ENCODE measurements at regions not wholly inside any gene's neighbourhood (a gene's known extent, or its start where the extent isn't known, plus 50 kb on each side); places are given as distances from the start of the nearest gene placed in this dataset.

DNA sequence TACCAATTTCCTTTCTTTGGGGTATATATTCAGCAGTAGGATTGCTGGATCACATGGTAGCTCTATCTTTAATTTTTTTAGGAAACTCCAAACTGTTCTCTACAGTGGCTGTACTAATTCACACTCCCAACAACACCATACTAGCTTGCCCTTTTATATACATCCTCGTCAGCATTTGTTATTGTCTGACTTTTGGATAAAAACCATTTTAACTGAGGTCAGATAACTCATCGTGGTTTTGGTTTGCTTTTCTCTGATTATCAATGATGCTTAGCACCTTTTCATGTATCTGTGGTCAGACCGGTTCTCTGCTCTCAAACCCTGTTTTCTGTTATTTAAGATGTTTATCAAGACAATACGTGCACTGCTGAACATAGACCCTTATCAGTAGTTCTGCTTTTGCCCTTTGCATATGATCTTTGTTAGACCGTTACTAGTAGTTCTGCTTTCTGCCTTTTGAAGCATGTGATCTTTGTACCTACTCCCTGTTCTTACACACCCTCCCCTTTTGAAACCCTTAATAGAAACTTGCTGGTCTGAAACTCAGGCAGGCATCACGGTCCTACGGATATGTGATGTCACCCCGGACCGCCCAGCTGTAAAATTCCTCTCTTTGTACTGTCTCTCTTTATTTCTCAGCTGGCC is 474.3 kb downstream of the RSL24D1 start:
- DNase-seq (ENCODE audit: low spot score), result no peak

DNA sequence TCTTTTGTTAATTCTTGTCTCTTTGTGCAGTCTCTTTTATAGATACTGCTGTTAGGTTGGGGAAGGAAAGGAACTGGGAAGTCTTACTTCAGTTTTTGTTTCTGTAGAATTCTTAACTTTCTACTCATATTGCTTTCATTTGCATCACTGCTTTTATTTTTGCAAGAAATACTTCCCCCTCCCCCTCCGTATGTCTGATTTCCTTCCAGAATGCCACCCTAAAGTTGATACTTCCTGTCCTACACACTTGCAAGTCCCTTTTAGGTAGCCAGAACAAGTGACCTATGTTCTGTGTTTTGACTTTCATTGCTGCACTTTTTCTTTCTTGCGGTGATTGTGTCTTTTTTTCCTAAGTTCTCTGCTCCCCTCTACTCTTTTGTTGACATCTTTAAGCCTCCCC is 477.4 kb downstream of the RSL24D1 start:
- no peak for DNase-seq (ENCODE audit: low spot score)

DNA sequence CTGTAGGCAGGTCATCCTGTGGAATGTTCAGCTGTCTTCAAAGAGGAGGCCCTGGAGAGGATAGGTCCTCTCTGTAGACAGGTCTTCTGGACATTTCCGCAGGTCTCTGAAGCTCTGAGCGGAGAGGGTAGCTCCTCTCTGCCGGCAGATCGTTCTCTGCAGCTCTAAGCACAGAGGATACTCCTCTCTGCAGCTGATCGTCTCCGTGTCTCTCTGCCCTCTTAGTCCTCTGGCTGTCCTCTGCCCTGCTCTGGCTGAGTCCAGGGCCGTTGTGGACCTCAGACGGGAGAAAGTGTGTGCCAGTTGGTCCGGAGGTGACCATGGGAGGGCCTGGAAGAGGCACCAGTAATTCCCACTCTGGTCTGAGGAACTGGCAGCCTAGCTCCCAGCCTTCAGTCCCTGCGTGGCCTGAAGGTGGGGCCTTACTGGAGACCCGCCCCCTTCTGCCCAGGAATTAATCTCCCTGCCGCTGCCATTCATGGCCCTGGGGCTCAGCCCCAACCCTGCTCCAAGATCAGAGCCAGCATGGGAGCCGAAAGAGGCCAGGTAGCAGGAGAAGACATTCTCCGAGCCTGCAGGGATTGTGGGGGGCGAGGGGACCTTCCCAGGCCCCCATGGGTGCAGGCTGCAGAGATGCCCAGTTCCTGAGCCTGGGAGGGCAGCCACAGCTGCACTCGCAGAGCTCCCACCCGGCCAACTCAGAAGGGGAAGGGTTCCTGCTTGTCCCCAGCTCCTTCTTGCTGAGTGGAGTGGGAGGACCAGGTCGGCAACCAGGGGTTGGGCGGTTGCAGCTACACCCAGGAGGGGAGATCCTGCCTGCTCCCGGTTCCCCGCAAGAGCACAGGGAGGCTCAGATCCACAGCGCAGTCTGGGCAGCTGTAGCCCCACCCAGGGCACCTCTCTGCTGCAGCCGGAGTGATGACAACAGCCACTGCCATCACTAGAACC is 488.7 kb downstream of the RSL24D1 start:
- DNase-seq (ENCODE audit: low spot score), result peak; percentile 14

DNA sequence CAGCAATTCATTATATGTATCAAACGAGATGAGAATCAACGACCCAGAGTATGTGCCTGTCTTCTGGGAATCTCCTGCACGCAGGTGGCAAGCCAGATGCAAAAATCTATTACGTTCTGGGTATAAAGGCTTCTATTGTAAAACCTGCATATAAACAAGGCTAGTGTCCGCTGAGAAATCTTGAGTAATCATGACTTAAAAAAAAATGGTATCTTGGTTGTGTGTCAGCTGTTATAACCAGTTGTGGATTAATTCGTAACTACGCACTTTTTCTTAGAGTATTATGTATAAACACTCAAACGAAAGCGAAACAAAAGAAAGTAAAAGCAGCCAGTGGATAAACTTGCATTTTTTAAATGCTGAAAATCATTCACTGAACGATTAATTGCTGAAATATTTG is 509.1 kb downstream of the RSL24D1 start:
- DNase-seq (ENCODE audit: low spot score), result no peak
